ENCODE measurements at regions not wholly inside any gene's neighbourhood (a gene's known extent, or its start where the extent isn't known, plus 50 kb on each side); places are given as distances from the start of the nearest gene placed in this dataset.
A peak's percentile ranks its signal among the peaks of the same experiment; 100 is the strongest.

GRCh38 chr1:232452736-232453440 lies 177.0 kb downstream of the SIPA1L2 start:
- Histone ChIP-seq H3K36me3 (peaks cover 14% of the 10 kb centered on the region), H3K27me3 (no peaks in the 10 kb centered on the region), H3K9me3 (no peaks in the 10 kb centered on the region), H3K4me3 (no peak overlapping the region)
- DNase-seq: no peak

- peaks cover 11% of the 10 kb centered on the region for H3K36me3 ChIP-seq
- H3K9me3 ChIP-seq: no peaks in the 10 kb centered on the region
- H3K27me3 ChIP-seq: no peaks in the 10 kb centered on the region
- DNase-seq: no peak
- no peak overlapping the region for H3K4me3 ChIP-seq
Observed at GRCh38 chr1:232452117-232452516, 177.8 kb downstream of the SIPA1L2 start.

- H3K36me3 ChIP-seq: peaks cover 10% of the 10 kb centered on the region
- DNase-seq: no peak
Observed at GRCh38 chr1:232451506-232451905, 178.4 kb downstream of the SIPA1L2 start.

GRCh38 chr1:232450615-232451014 lies 179.3 kb downstream of the SIPA1L2 start:
- no peaks in the 10 kb centered on the region for H3K27me3 ChIP-seq
- no peaks in the 10 kb centered on the region for H3K9me3 ChIP-seq
- no peak for DNase-seq
- H3K4me3 ChIP-seq: no peak overlapping the region
- peaks cover 10% of the 10 kb centered on the region for H3K36me3 ChIP-seq

More at GRCh38 chr1:232451506-232451905, 178.4 kb downstream of the SIPA1L2 start:
- Histone ChIP-seq H3K27me3 (no peaks in the 10 kb centered on the region), H3K9me3 (no peaks in the 10 kb centered on the region), H3K4me3 (no peak overlapping the region)

GRCh38 chr1:232447125-232447524 lies 182.8 kb downstream of the SIPA1L2 start:
- H3K4me3 ChIP-seq: no peak overlapping the region
- no peak for DNase-seq
- H3K36me3 ChIP-seq: peaks cover 33% of the 10 kb centered on the region
- no peaks in the 10 kb centered on the region for H3K9me3 ChIP-seq
- no peaks in the 10 kb centered on the region for H3K27me3 ChIP-seq

- no peak for DNase-seq
- H3K4me3 ChIP-seq: no peak overlapping the region
- H3K9me3 ChIP-seq: no peaks in the 10 kb centered on the region
- no peaks in the 10 kb centered on the region for H3K27me3 ChIP-seq
- H3K36me3 ChIP-seq: peaks cover 47% of the 10 kb centered on the region
Observed at GRCh38 chr1:232445361-232446106, 184.4 kb downstream of the SIPA1L2 start.

GRCh38 chr1:232443372-232443771 lies 186.6 kb downstream of the SIPA1L2 start:
- Histone ChIP-seq H3K4me3 (no peak overlapping the region), H3K9me3 (no peaks in the 10 kb centered on the region), H3K27me3 (no peaks in the 10 kb centered on the region), H3K36me3 (peaks cover 62% of the 10 kb centered on the region)
- no peak for DNase-seq

- H3K4me3 ChIP-seq: no peak overlapping the region
- no peaks in the 10 kb centered on the region for H3K9me3 ChIP-seq
- H3K27me3 ChIP-seq: no peaks in the 10 kb centered on the region
- H3K36me3 ChIP-seq: peaks cover 82% of the 10 kb centered on the region
- DNase-seq: no peak
Observed at GRCh38 chr1:232441036-232441411, 188.9 kb downstream of the SIPA1L2 start.

- peak; percentile 46 for DNase-seq
- Histone ChIP-seq H3K9me3 (no peaks in the 10 kb centered on the region), H3K36me3 (peaks cover 80% of the 10 kb centered on the region), H3K4me3 (no peak overlapping the region), H3K27me3 (no peaks in the 10 kb centered on the region)
Observed at GRCh38 chr1:232440325-232441035, 189.5 kb downstream of the SIPA1L2 start.

GRCh38 chr1:232439011-232439410 lies 190.9 kb downstream of the SIPA1L2 start:
- no peak overlapping the region for H3K4me3 ChIP-seq
- no peak for DNase-seq
- no peaks in the 10 kb centered on the region for H3K9me3 ChIP-seq
- H3K27me3 ChIP-seq: no peaks in the 10 kb centered on the region
- peaks cover 81% of the 10 kb centered on the region for H3K36me3 ChIP-seq

GRCh38 chr1:232438476-232438875 lies 191.5 kb downstream of the SIPA1L2 start:
- H3K9me3 ChIP-seq: no peaks in the 10 kb centered on the region
- H3K27me3 ChIP-seq: no peaks in the 10 kb centered on the region
- H3K4me3 ChIP-seq: no peak overlapping the region
- no peak for DNase-seq
- H3K36me3 ChIP-seq: peaks cover 83% of the 10 kb centered on the region

GRCh38 chr1:232437510-232437909 lies 192.4 kb downstream of the SIPA1L2 start:
- H3K9me3 ChIP-seq: no peaks in the 10 kb centered on the region
- H3K4me3 ChIP-seq: no peak overlapping the region
- no peak for DNase-seq
- H3K36me3 ChIP-seq: peaks cover 83% of the 10 kb centered on the region
- H3K27me3 ChIP-seq: no peaks in the 10 kb centered on the region

GRCh38 chr1:232435729-232436128 lies 194.2 kb downstream of the SIPA1L2 start:
- peaks cover 84% of the 10 kb centered on the region for H3K36me3 ChIP-seq
- no peak overlapping the region for H3K4me3 ChIP-seq
- DNase-seq: no peak
- no peaks in the 10 kb centered on the region for H3K9me3 ChIP-seq
- no peaks in the 10 kb centered on the region for H3K27me3 ChIP-seq

- Histone ChIP-seq H3K27me3 (no peaks in the 10 kb centered on the region), H3K9me3 (no peaks in the 10 kb centered on the region), H3K4me3 (no peak overlapping the region), H3K36me3 (peaks cover 76% of the 10 kb centered on the region)
- DNase-seq: no peak
Observed at GRCh38 chr1:232432313-232432712, 197.6 kb downstream of the SIPA1L2 start.

GRCh38 chr1:232431748-232432147 lies 198.2 kb downstream of the SIPA1L2 start:
- no peaks in the 10 kb centered on the region for H3K9me3 ChIP-seq
- H3K27me3 ChIP-seq: no peaks in the 10 kb centered on the region

GRCh38 chr1:232431326-232431725 lies 198.6 kb downstream of the SIPA1L2 start:
- no peak overlapping the region for H3K4me3 ChIP-seq
- no peaks in the 10 kb centered on the region for H3K9me3 ChIP-seq
- peaks cover 75% of the 10 kb centered on the region for H3K36me3 ChIP-seq
- H3K27me3 ChIP-seq: no peaks in the 10 kb centered on the region
- DNase-seq: no peak

More at GRCh38 chr1:232431748-232432147, 198.2 kb downstream of the SIPA1L2 start:
- Histone ChIP-seq H3K36me3 (peaks cover 76% of the 10 kb centered on the region), H3K4me3 (no peak overlapping the region)
- no peak for DNase-seq

GRCh38 chr1:232430467-232430866 lies 199.5 kb downstream of the SIPA1L2 start:
- H3K9me3 ChIP-seq: no peaks in the 10 kb centered on the region
- H3K27me3 ChIP-seq: no peaks in the 10 kb centered on the region
- no peak overlapping the region for H3K4me3 ChIP-seq
- H3K36me3 ChIP-seq: peaks cover 77% of the 10 kb centered on the region
- DNase-seq: no peak

Measured in MG63 (cell line).